K562 (cell line): ENCODE measurements at regions not wholly inside any gene's neighbourhood (a gene's known extent, or its start where the extent isn't known, plus 50 kb on each side); places are given as distances from the start of the nearest gene placed in this dataset.

Experiments
- ATAC-seq: fragments of 200-7000 bp; cut with Tn5 transposase; 3 replicates; pipeline ENCODE4 v1.9.1; 2020; ENCODE audit warnings: moderate library complexity
- BruUV-seq: library from RNA; stranded (reverse); fragments of 400-500 nt; replicated peaks from 2 replicates; lab custom pipeline; 2021; lab: Mats Ljungman, UMichigan
- CTCF ChIA-PET: fragments of 300-600 bp; formaldehyde crosslinking; extraction: SDS; loops from one replicate; lab custom pipeline; 2021; ENCODE audit warnings: low intra/inter-chr PET ratio; lab: Yijun Ruan, JAX
- POLR2A ChIA-PET: fragments of 300-600, 350-650 bp; sonication (Branson Sonifier 250); formaldehyde crosslinking; extraction: SDS; loops from one replicate; lab custom pipeline; 2021; ENCODE audit warnings: antibody characterized with exemption, inconsistent platforms; lab: Yijun Ruan, JAX
- DNase-seq, 4 experiments: peaks; one replicate each; pipeline versions ENCODE4 v3.0.0 to v3.0.0-alpha.2; 2011 to 2018; ENCODE audit warnings: low spot score in 3 of 4, mixed read lengths in 3 of 4; ENCODE audit errors: extremely low read depth in 1 of 4
- FAIRE-seq: peaks from 2 replicates; lab custom pipeline; 2011; peaks lifted over from hg19 to GRCh38; lab: Jason Lieb, UNC
- H2AFZ ChIP-seq: 2 replicates; pipeline ENCODE4 v1.6.0; 2011; ENCODE audit warnings: low read depth, low read length, control low read depth, inconsistent platforms
- H3K27ac ChIP-seq: fragments of 200-600 bp; 3 replicates; pipeline ENCODE4 v1.8.0; 2011; ENCODE audit warnings: low read depth, mild to moderate bottlenecking, control low read depth, inconsistent platforms, low read length, moderate library complexity, mixed read lengths; ENCODE audit errors: extremely low read depth
- H3K27me3 ChIP-seq, 2 experiments: fragments of 300-600 bp in 1 of 2; 2 replicates in 1 of 2; 3 replicates in 1 of 2; pipeline versions ENCODE4 v1.6.0 to v1.8.0; 2011; ENCODE audit warnings: inconsistent platforms in 2 of 2, low read length in 2 of 2, mild to moderate bottlenecking in 1 of 2, mixed read lengths in 1 of 2, moderate library complexity in 1 of 2; ENCODE audit not compliant: control insufficient read depth in 2 of 2, insufficient read depth in 2 of 2
- H3K36me3 ChIP-seq: fragments of 300-600 bp; 3 replicates; pipeline ENCODE4 v1.8.0; 2011; ENCODE audit warnings: mild to moderate bottlenecking, low read length, inconsistent platforms; ENCODE audit not compliant: control insufficient read depth, insufficient read depth
- H3K4me1 ChIP-seq, 2 experiments: fragments of 200-600 bp in 1 of 2; replicated peaks in 1 of 2; 2 replicates in 1 of 2; 3 replicates in 1 of 2; pipeline versions ENCODE4 v1.5.1 to v1.8.0; 2011; ENCODE audit warnings: inconsistent platforms in 2 of 2, low read length in 2 of 2, mild to moderate bottlenecking in 1 of 2, mixed read lengths in 1 of 2, moderate library complexity in 1 of 2; ENCODE audit not compliant: control insufficient read depth in 2 of 2, insufficient read depth in 2 of 2
- H3K4me2 ChIP-seq: 2 replicates; pipeline ENCODE4 v1.6.1; 2011; ENCODE audit warnings: low read length, control low read depth, inconsistent platforms, mixed read lengths; ENCODE audit not compliant: insufficient read depth
- H3K4me3 ChIP-seq: fragments of 200-600 bp; sonication (generic), shearing (Covaris generic); 2 replicates; pipeline ENCODE4 v1.5.1; 2016; ENCODE audit warnings: control low read depth, inconsistent platforms
- H3K79me2 ChIP-seq: fragments of 200-600 bp; 3 replicates; pipeline ENCODE4 v1.8.0; 2011; ENCODE audit warnings: low read length, inconsistent platforms; ENCODE audit not compliant: control insufficient read depth, insufficient read depth
- H3K9ac ChIP-seq, 2 experiments: 2 replicates each; pipeline versions ENCODE4 v1.6.0 to v1.6.1; 2011; ENCODE audit warnings: low read depth in 2 of 2, low read length in 2 of 2, control low read depth in 1 of 2, inconsistent platforms in 1 of 2, mild to moderate bottlenecking in 1 of 2, mixed read lengths in 1 of 2; ENCODE audit not compliant: insufficient read depth in 1 of 2
- H3K9me1 ChIP-seq: one replicate; pipeline ENCODE4 v1.6.0; 2011; ENCODE audit warnings: inconsistent platforms, mild to moderate bottlenecking, low read length, moderate library complexity; ENCODE audit not compliant: control insufficient read depth, insufficient read depth
- H3K9me3 ChIP-seq: replicated peaks from 2 replicates; pipeline ENCODE4 v1.5.1; 2011; ENCODE audit warnings: low read depth, low read length, inconsistent platforms; ENCODE audit not compliant: control insufficient read depth, insufficient read depth
- H4K20me1 ChIP-seq: replicated peaks from 2 replicates; pipeline ENCODE4 v1.6.1; 2011; ENCODE audit warnings: low read length, inconsistent platforms, mixed read lengths; ENCODE audit not compliant: control insufficient read depth, insufficient read depth
- CBX8 ChIP-seq: fragments of 200-600 bp; sonication (generic); IDR thresholded peaks from 2 replicates; pipeline ENCODE4 v1.6.1; 2012; ENCODE audit warnings: borderline replicate concordance, mixed run types, low read depth, mild to moderate bottlenecking, moderate library complexity, mixed read lengths, low read length, control low read depth, inconsistent platforms; ENCODE audit not compliant: poor library complexity, severe bottlenecking; ENCODE audit errors: extremely low read depth
- RBM39 ChIP-seq: fragments of 200-400 bp; formaldehyde crosslinking; optimal IDR thresholded peaks from 2 replicates; pipeline ENCODE3; 2018; ENCODE audit warnings: low read depth, low read length
- TAF15 ChIP-seq: fragments of 200-400 bp; formaldehyde crosslinking; IDR thresholded peaks from 2 replicates; pipeline ENCODE4 v1.6.1; 2017; ENCODE audit warnings: mild to moderate bottlenecking, low read depth, low read length, moderate library complexity
- TCF3 ChIP-seq: sonication (generic); formaldehyde crosslinking; IDR thresholded peaks from 2 replicates; pipeline ENCODE4 v1.4.0; 2020; ENCODE audit warnings: mild to moderate bottlenecking, missing genetic modification reagents
- ZNF121 ChIP-seq: sonication (generic); formaldehyde crosslinking; conservative IDR thresholded peaks from 2 replicates; pipeline ENCODE4 v1.8.0; 2022; ENCODE audit warnings: missing genetic modification reagents
- ZNF124 ChIP-seq: sonication (generic); formaldehyde crosslinking; IDR thresholded peaks from 2 replicates; pipeline ENCODE4 v1.8.1; 2022; ENCODE audit warnings: missing genetic modification reagents
- ZNF766 ChIP-seq: fragments of 200-800 bp; sonication (Bioruptor generic); conservative IDR thresholded peaks from 2 replicates; pipeline ENCODE4 v1.6.1; 2016; ENCODE audit warnings: missing genetic modification characterization, missing compliant biosample characterization
- WGBS: fragments of 100-300 bp; shearing (Covaris generic); methylation state at CpG from one replicate; pipeline ENCODE4 v1.1.6; 2016; ENCODE audit warnings: low coverage, mixed read lengths; ENCODE audit not compliant: insufficient coverage; ENCODE audit errors: missing lambda C conversion rate; 5-methylcytosine and 5-hydroxymethylcytosine counted together
- in situ Hi-C: fragments of 300-500 bp; cut with MboI; formaldehyde crosslinking; loops from 4 replicates; pipeline ENCODE4 v1.15.0; 2018; ENCODE audit warnings: inconsistent platforms, mixed read lengths
- intact Hi-C: fragments of 100-400 bp; cut with micrococcal nuclease; formaldehyde crosslinking; loops from 2 replicates; pipeline ENCODE4 v1.14.2; 2022
- TF ChIP-seq, protein P1 (sequence below): fragments of 450-650 bp; formaldehyde crosslinking; conservative IDR thresholded peaks from 2 replicates; pipeline ENCODE4 v1.4.0; 2022; ENCODE audit warnings: mild to moderate bottlenecking, missing genetic modification characterization
- TF ChIP-seq, protein P2 (sequence below): fragments of 200-600 bp; sonication (generic); IDR thresholded peaks from one replicate; pipeline ENCODE4 v1.6.1; 2012; ENCODE audit warnings: mild to moderate bottlenecking, low read depth, low read length, inconsistent platforms

- no peak for TF ChIP-seq ZNF766 (CRISPR knock-in tag)
- TF ChIP-seq ZNF124, result no peak
- TF ChIP-seq TCF3 (CRISPR knock-in tag), result no peak
- no peak for TF ChIP-seq ZNF121 (CRISPR knock-in tag)
- TF ChIP-seq, protein P1, sequence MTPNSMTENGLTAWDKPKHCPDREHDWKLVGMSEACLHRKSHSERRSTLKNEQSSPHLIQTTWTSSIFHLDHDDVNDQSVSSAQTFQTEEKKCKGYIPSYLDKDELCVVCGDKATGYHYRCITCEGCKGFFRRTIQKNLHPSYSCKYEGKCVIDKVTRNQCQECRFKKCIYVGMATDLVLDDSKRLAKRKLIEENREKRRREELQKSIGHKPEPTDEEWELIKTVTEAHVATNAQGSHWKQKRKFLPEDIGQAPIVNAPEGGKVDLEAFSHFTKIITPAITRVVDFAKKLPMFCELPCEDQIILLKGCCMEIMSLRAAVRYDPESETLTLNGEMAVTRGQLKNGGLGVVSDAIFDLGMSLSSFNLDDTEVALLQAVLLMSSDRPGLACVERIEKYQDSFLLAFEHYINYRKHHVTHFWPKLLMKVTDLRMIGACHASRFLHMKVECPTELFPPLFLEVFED (CRISPR knock-in tag), result no peak
- no peak for TF ChIP-seq TAF15
- TF ChIP-seq CBX8, result no peak
- TF ChIP-seq, all 486 proteins: peak for 0
Observed at GRCh38 chr2:148593421-148593820, 51.1 kb upstream of the EPC2 start (continued).

DNA sequence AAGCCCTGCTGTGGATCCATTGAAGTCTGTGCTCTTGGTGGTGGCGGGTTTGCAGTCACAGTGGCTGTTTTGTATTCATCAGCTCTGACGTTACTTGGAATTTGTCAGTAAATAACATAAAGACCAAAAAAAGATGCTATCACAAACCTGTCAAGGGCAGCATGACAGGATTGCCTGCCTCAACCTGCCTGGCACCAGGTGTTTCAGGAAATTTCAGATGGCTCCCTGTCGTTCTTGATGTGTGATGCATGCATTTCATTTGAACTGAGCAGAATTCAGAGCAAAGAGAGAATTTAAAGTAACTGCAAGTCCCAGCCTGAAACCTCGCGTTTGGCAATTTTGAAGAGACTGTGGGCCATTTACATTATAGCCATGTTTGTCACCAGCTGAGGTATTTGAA, 50.3 kb upstream of the EPC2 start:
- no peak for FAIRE-seq
- CTCF ChIA-PET, result interaction anchor here (0.6 kb wide), 1 partner anchor 11 kb away, joined by 3 read pairs; no protein-coding TSS in a partner anchor
- no TSS peak for BruUV-seq
- TF ChIP-seq, protein P2, sequence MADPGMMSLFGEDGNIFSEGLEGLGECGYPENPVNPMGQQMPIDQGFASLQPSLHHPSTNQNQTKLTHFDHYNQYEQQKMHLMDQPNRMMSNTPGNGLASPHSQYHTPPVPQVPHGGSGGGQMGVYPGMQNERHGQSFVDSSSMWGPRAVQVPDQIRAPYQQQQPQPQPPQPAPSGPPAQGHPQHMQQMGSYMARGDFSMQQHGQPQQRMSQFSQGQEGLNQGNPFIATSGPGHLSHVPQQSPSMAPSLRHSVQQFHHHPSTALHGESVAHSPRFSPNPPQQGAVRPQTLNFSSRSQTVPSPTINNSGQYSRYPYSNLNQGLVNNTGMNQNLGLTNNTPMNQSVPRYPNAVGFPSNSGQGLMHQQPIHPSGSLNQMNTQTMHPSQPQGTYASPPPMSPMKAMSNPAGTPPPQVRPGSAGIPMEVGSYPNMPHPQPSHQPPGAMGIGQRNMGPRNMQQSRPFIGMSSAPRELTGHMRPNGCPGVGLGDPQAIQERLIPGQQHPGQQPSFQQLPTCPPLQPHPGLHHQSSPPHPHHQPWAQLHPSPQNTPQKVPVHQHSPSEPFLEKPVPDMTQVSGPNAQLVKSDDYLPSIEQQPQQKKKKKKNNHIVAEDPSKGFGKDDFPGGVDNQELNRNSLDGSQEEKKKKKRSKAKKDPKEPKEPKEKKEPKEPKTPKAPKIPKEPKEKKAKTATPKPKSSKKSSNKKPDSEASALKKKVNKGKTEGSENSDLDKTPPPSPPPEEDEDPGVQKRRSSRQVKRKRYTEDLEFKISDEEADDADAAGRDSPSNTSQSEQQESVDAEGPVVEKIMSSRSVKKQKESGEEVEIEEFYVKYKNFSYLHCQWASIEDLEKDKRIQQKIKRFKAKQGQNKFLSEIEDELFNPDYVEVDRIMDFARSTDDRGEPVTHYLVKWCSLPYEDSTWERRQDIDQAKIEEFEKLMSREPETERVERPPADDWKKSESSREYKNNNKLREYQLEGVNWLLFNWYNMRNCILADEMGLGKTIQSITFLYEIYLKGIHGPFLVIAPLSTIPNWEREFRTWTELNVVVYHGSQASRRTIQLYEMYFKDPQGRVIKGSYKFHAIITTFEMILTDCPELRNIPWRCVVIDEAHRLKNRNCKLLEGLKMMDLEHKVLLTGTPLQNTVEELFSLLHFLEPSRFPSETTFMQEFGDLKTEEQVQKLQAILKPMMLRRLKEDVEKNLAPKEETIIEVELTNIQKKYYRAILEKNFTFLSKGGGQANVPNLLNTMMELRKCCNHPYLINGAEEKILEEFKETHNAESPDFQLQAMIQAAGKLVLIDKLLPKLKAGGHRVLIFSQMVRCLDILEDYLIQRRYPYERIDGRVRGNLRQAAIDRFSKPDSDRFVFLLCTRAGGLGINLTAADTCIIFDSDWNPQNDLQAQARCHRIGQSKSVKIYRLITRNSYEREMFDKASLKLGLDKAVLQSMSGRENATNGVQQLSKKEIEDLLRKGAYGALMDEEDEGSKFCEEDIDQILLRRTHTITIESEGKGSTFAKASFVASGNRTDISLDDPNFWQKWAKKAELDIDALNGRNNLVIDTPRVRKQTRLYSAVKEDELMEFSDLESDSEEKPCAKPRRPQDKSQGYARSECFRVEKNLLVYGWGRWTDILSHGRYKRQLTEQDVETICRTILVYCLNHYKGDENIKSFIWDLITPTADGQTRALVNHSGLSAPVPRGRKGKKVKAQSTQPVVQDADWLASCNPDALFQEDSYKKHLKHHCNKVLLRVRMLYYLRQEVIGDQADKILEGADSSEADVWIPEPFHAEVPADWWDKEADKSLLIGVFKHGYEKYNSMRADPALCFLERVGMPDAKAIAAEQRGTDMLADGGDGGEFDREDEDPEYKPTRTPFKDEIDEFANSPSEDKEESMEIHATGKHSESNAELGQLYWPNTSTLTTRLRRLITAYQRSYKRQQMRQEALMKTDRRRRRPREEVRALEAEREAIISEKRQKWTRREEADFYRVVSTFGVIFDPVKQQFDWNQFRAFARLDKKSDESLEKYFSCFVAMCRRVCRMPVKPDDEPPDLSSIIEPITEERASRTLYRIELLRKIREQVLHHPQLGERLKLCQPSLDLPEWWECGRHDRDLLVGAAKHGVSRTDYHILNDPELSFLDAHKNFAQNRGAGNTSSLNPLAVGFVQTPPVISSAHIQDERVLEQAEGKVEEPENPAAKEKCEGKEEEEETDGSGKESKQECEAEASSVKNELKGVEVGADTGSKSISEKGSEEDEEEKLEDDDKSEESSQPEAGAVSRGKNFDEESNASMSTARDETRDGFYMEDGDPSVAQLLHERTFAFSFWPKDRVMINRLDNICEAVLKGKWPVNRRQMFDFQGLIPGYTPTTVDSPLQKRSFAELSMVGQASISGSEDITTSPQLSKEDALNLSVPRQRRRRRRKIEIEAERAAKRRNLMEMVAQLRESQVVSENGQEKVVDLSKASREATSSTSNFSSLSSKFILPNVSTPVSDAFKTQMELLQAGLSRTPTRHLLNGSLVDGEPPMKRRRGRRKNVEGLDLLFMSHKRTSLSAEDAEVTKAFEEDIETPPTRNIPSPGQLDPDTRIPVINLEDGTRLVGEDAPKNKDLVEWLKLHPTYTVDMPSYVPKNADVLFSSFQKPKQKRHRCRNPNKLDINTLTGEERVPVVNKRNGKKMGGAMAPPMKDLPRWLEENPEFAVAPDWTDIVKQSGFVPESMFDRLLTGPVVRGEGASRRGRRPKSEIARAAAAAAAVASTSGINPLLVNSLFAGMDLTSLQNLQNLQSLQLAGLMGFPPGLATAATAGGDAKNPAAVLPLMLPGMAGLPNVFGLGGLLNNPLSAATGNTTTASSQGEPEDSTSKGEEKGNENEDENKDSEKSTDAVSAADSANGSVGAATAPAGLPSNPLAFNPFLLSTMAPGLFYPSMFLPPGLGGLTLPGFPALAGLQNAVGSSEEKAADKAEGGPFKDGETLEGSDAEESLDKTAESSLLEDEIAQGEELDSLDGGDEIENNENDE, result no peak
- no peak for TF ChIP-seq RBM39

More for the DNA sequence above, 50.3 kb upstream of the EPC2 start:
- Histone ChIP-seq H3K4me1 (no peaks in the 10 kb centered on the region), H3K36me3 (no peaks in the 10 kb centered on the region), H3K4me2 (no peak overlapping the region), H3K27ac (no peak overlapping the region), H2AFZ (no peak overlapping the region), H3K79me2 (no peaks in the 10 kb centered on the region), H3K9me3 (no peaks in the 10 kb centered on the region), H3K4me3 (no peak overlapping the region), H3K9ac (no peak overlapping the region), H3K27me3 (peaks cover 20 to 32% of the 10 kb centered on the region in 2 experiments; a peak in 4 of 5 replicates), H3K9me1 (no peaks in the 10 kb centered on the region), H4K20me1 (no peaks in the 10 kb centered on the region)
- WGBS, result under 1% methylated on average over 5 of the region's 5 CpGs
- intact Hi-C loops (no loop called here), in situ Hi-C loops (no loop called here)
- no peak for DNase-seq
- POLR2A ChIA-PET, result interaction anchor here (0.9 kb wide), 1 partner anchor 15 kb away, joined by 4 read pairs; no protein-coding TSS in a partner anchor
- no peak for ATAC-seq
